B cell (primary cell): ENCODE measurements at regions not wholly inside any gene's neighbourhood (a gene's known extent, or its start where the extent isn't known, plus 50 kb on each side); places are given as distances from the start of the nearest gene placed in this dataset.

Source experiments
- ATAC-seq: fragments of 200-7000 bp; cut with Tn5 transposase; one replicate; pipeline ENCODE4 v1.10.0; 2021; ENCODE audit warnings: low read depth, mild to moderate bottlenecking, moderate number of reproducible peaks, moderate library complexity
- CTCF ChIA-PET: fragments of 350-600 bp; sonication (Branson Sonifier 250); formaldehyde crosslinking; loops from one replicate; lab custom pipeline; 2021; ENCODE audit warnings: antibody characterized with exemption, inconsistent platforms; lab: Charles Lee
- POLR2A ChIA-PET: fragments of 350-600 bp; sonication (Branson Sonifier 250); formaldehyde crosslinking; loops from one replicate; lab custom pipeline; 2021; ENCODE audit warnings: antibody characterized with exemption; lab: Charles Lee
- DNase-seq: peaks from one replicate; pipeline ENCODE4 v3.0.0; 2013
- H2AFZ ChIP-seq: 2 replicates; pipeline ENCODE4 v1.6.1; 2012; ENCODE audit warnings: mild to moderate bottlenecking, low read depth, low read length; ENCODE audit not compliant: insufficient read depth, poor library complexity, severe bottlenecking
- H3K27ac ChIP-seq, 2 donors: 1 replicate in 1 of 2; 2 replicates in 1 of 2; pipeline ENCODE4 v1.5.1; 2012 to 2013; ENCODE audit warnings: low read length in 2 of 2, mild to moderate bottlenecking in 2 of 2, moderate library complexity in 1 of 2
- H3K27me3 ChIP-seq, 4 experiments: fragments of 200-600 bp in 1 of 4; sonication (generic) in 1 of 4; replicated peaks in 1 of 4; 1 replicate in 2 of 4; 2 replicates in 2 of 4; pipeline versions ENCODE4 v1.6.1 to v1.7.0; 2013 to 2016; ENCODE audit warnings: low read length in 3 of 4, mild to moderate bottlenecking in 2 of 4, mixed read lengths in 1 of 4, moderate library complexity in 1 of 4; ENCODE audit not compliant: insufficient read depth in 4 of 4, control insufficient read depth in 3 of 4; ENCODE audit errors: control extremely low read depth in 1 of 4
- H3K36me3 ChIP-seq, 2 experiments: replicated peaks in 1 of 2; 1 replicate in 1 of 2; 2 replicates in 1 of 2; pipeline versions ENCODE4 v1.6.1 to v1.7.1; 2013; ENCODE audit warnings: low read length in 1 of 2; ENCODE audit not compliant: insufficient read depth in 2 of 2, control insufficient read depth in 1 of 2; ENCODE audit errors: control extremely low read depth in 1 of 2, extremely low read depth in 1 of 2
- H3K4me1 ChIP-seq, 2 donors: fragments of 200-600 bp in 1 of 2; sonication (generic) in 1 of 2; 1 replicate in 1 of 2; 2 replicates in 1 of 2; pipeline versions ENCODE4 v1.5.1 to v1.6.1; 2013 to 2017; ENCODE audit warnings: low read length in 2 of 2; ENCODE audit not compliant: control insufficient read depth in 2 of 2, insufficient read depth in 2 of 2
- H3K4me2 ChIP-seq: replicated peaks from 2 replicates; pipeline ENCODE3; 2012; ENCODE audit warnings: mild to moderate bottlenecking, low read depth, low read length; ENCODE audit not compliant: poor library complexity, severe bottlenecking
- H3K4me3 ChIP-seq, 5 experiments: fragments of 200-600 bp in 1 of 5; sonication (generic) in 1 of 5; 1 replicate in 3 of 5; 2 replicates in 2 of 5; pipeline versions ENCODE4 v1.5.1 to v1.7.0; 2011 to 2016; ENCODE audit warnings: low read length in 4 of 5, mild to moderate bottlenecking in 4 of 5, low read depth in 2 of 5, control low read depth in 1 of 5, moderate library complexity in 1 of 5; ENCODE audit not compliant: insufficient read depth in 1 of 5; ENCODE audit errors: control extremely low read depth in 1 of 5, extremely low read depth in 1 of 5
- H3K79me2 ChIP-seq: fragments of 200-600 bp; sonication (generic); one replicate; pipeline ENCODE4 v1.6.0; 2016; ENCODE audit warnings: low read length; ENCODE audit not compliant: control insufficient read depth, insufficient read depth
- H3K9ac ChIP-seq: fragments of 200-600 bp; sonication (generic); 2 replicates; pipeline ENCODE4 v1.6.1; 2017; ENCODE audit warnings: mild to moderate bottlenecking, low read length, moderate library complexity
- H3K9me3 ChIP-seq, 3 donors: one replicate each; pipeline versions ENCODE4 v1.6.1 to v1.7.1; 2013; ENCODE audit warnings: low read length in 2 of 3; ENCODE audit not compliant: control insufficient read depth in 2 of 3, insufficient read depth in 1 of 3; ENCODE audit errors: control extremely low read depth in 1 of 3
- H4K20me1 ChIP-seq: 2 replicates; pipeline ENCODE4 v1.6.0; 2012; ENCODE audit warnings: mild to moderate bottlenecking, low read length; ENCODE audit not compliant: insufficient read depth, control insufficient read depth, poor library complexity, severe bottlenecking
- H3K27ac Mint-ChIP-seq: one replicate; pipeline ENCODE4 v1.8.0; 2021; ENCODE audit warnings: mixed read lengths
- H3K27me3 Mint-ChIP-seq: one replicate; pipeline ENCODE4 v1.8.0; 2021; ENCODE audit warnings: mixed read lengths
- H3K4me1 Mint-ChIP-seq: one replicate; pipeline ENCODE4 v1.8.0; 2021; ENCODE audit warnings: mixed read lengths
- H3K4me3 Mint-ChIP-seq: one replicate; pipeline ENCODE4 v1.8.0; 2021; ENCODE audit warnings: mixed read lengths
- H3K9me3 Mint-ChIP-seq: one replicate; pipeline ENCODE4 v1.8.0; 2022; ENCODE audit warnings: mixed read lengths; ENCODE audit not compliant: insufficient read depth
- EZH2 ChIP-seq: IDR thresholded peaks from 2 replicates; pipeline ENCODE4 v1.6.1; 2012; ENCODE audit warnings: borderline replicate concordance, low read depth, mild to moderate bottlenecking, moderate library complexity, low read length; ENCODE audit not compliant: insufficient read depth, poor library complexity, severe bottlenecking
- WGBS: methylation state at CpG from one replicate; pipeline ENCODE4 v1.1.5; 2013; ENCODE audit warnings: missing lambda C conversion rate; ENCODE audit not compliant: insufficient coverage; 5-methylcytosine and 5-hydroxymethylcytosine counted together
- intact Hi-C: fragments of 100-400 bp; cut with micrococcal nuclease; formaldehyde crosslinking; loops from one replicate; pipeline ENCODE4 v1.10.0; 2022
- TF ChIP-seq, protein P1 (sequence below): fragments of 200-600 bp; IDR thresholded peaks from one replicate; pipeline ENCODE4 v1.8.0; 2022; ENCODE audit warnings: antibody characterized with exemption, mild to moderate bottlenecking

DNA sequence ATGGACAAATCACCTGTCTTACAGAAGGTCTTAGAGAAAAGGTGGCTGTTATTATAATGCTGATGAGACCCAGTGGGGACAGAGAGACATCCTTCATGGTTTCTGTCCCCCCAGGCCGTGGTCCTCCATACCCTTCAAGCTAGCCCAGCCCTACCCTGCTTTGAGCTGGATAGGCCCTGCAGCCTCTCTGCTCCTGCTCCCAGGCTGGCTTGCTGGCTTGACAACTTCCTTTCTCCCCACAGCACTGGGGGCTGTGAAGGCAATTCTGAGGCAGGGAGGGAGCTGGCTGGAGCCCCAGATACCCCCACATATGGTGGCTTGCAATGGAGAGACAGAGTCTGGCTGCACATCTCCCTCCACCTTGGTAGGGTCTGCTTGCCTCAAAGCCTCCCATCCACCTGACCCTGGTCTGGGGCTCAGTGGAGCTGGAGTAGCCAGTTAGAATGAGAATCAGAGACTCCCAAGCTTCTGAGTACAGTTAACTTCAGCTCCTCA, 118.2 kb downstream of the PJA1 start:
- TF ChIP-seq EZH2 = no peak
- TF ChIP-seq, protein P1, sequence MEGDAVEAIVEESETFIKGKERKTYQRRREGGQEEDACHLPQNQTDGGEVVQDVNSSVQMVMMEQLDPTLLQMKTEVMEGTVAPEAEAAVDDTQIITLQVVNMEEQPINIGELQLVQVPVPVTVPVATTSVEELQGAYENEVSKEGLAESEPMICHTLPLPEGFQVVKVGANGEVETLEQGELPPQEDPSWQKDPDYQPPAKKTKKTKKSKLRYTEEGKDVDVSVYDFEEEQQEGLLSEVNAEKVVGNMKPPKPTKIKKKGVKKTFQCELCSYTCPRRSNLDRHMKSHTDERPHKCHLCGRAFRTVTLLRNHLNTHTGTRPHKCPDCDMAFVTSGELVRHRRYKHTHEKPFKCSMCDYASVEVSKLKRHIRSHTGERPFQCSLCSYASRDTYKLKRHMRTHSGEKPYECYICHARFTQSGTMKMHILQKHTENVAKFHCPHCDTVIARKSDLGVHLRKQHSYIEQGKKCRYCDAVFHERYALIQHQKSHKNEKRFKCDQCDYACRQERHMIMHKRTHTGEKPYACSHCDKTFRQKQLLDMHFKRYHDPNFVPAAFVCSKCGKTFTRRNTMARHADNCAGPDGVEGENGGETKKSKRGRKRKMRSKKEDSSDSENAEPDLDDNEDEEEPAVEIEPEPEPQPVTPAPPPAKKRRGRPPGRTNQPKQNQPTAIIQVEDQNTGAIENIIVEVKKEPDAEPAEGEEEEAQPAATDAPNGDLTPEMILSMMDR = no peak
- H3K27ac Mint-ChIP-seq = no peak overlapping the region
- Histone ChIP-seq H4K20me1 (no peaks in the 10 kb centered on the region), H2AFZ (no peak overlapping the region), H3K27ac (no peak overlapping the region), H3K27me3 (no peaks in the 10 kb centered on the region), H3K9ac (no peak overlapping the region), H3K9me3 (no peaks in the 10 kb centered on the region), H3K4me3 (no peak overlapping the region), H3K36me3 (no peaks in the 10 kb centered on the region), H3K4me1 (no peaks in the 10 kb centered on the region), H3K4me2 (no peak overlapping the region), H3K79me2 (no peaks in the 10 kb centered on the region)
- ATAC-seq = no peak
- intact Hi-C loops = no loop called here
- no peaks in the 10 kb centered on the region for H3K9me3 Mint-ChIP-seq
- no peak overlapping the region for H3K4me3 Mint-ChIP-seq
- no peaks in the 10 kb centered on the region for H3K27me3 Mint-ChIP-seq
- ChIA-PET POLR2A (no interaction called here), CTCF (no interaction called here)
- no peak for DNase-seq
- no peaks in the 10 kb centered on the region for H3K4me1 Mint-ChIP-seq
- no CpG with 5 or more reads among the region's 1 CpG for WGBS

DNA sequence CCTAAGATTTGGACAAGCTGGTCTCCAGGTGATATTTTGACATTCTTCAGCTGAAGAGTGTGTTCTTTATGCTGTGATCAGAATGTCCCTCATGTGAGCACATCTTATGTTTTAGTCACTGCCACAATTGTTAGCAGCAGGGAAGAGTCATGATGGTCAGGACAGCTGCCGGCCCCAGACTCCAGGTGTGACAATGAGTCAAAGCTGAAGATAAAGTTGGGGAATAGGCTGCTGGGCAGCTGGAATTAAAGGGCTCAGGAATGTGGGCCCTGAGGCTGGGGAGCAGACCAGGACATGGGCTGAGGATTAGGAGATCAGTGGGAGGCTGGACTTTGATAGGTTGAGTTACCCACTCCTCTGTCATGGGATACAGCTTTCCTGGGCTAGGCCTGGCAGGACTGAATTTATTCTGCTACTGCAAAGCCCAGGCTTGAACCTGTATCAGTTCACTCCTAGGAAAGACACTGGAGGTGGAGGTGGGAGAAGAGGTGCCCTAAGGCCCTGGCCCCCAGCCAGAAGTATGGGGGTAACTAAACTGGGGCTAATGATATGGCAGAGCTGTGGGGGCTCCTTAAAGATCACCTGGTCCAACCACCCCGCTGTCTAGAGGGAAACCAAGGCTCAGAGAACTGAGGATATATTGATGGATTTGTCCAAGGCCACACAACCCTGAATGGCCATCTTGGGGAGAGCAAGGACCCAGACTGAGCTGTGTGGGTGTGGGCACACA, 119.5 kb downstream of the PJA1 start:
- H3K36me3 ChIP-seq = no peaks in the 10 kb centered on the region
- Mint-ChIP-seq H3K27me3 (no peaks in the 10 kb centered on the region), H3K27ac (no peak overlapping the region), H3K9me3 (no peaks in the 10 kb centered on the region), H3K4me3 (no peak overlapping the region), H3K4me1 (no peaks in the 10 kb centered on the region)
- H4K20me1 ChIP-seq = no peaks in the 10 kb centered on the region
- H3K4me1 ChIP-seq = no peaks in the 10 kb centered on the region
- TF ChIP-seq, protein P1 = no peak
- TF ChIP-seq EZH2 = no peak
- H3K27ac ChIP-seq = no peak overlapping the region
- H3K4me3 ChIP-seq = no peak overlapping the region
- H3K9me3 ChIP-seq = no peaks in the 10 kb centered on the region
- DNase-seq (no peak), ATAC-seq (no peak)
- H3K79me2 ChIP-seq = no peaks in the 10 kb centered on the region
- H3K27me3 ChIP-seq = no peaks in the 10 kb centered on the region
- no peak overlapping the region for H3K9ac ChIP-seq
- ChIA-PET CTCF (no interaction called here), POLR2A (no interaction called here)
- no peak overlapping the region for H2AFZ ChIP-seq
- 88% methylated on average over 1 of the region's 2 CpGs for WGBS
- intact Hi-C loops = no loop called here
- no peak overlapping the region for H3K4me2 ChIP-seq
